GM21576 (cell line): ENCODE measurements at regions not wholly inside any gene's neighbourhood (a gene's known extent, or its start where the extent isn't known, plus 50 kb on each side); places are given as distances from the start of the nearest gene placed in this dataset.
"Not testable (repeated sequence)": the region's sequence is repeated elsewhere in the genome, so short reads cannot be mapped to it uniquely, and the experiment has no call there.

Source experiments
- ATAC-seq: cut with Tn5 transposase; IDR thresholded peaks from one replicate; pipeline ENCODE4 v1.9.1; 2021; ENCODE audit warnings: mild to moderate bottlenecking, moderate library complexity; ENCODE audit not compliant: unreplicated experiment

GRCh38 chr2:34176693-34177092 is 577.6 kb upstream of the FAM98A start:
- ATAC-seq: no peak

GRCh38 chr2:34174506-34174905 is 575.4 kb upstream of the FAM98A start:
- ATAC-seq: no peak

DNA sequence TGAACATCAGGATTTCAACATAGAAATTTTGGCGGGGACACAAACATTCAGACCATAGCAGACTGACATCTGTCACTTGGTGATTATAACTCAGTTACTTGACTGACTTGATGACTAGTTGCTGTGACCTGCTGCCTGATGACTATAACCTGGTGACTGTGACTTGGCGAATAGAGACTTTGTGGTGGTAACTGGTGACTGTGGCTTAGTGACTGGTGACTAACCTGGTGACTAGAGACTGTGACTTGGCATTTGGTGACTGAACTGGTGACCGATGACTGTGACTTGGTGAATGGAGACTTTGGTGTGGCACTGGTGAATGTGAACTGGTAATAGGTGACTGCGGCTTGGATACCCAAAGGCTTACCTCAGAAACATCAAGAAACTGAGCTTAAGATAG is 563.1 kb upstream of the FAM98A start:
- ATAC-seq: no peak

- no peak for ATAC-seq
These were observed 562.5 kb upstream of the FAM98A start for GRCh38 chr2:34161549-34161948.

DNA sequence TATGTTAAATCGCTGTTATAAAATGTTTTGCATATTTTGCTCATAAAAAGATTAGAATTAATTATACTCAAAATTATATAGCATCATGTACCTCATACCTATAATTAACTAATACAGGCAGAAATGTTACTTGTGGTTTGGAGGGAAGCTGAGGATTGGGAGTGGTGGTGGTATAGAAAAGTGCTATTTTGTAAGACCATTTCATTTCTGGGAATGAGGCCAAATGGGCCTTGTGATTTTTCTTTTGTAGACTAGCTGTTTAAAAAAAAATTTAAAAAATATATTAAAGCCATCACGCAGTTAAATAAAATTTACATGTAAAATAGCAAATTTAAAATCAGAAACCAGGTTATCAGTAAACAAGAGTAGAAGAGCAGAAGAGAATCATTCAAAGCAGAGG is 560.8 kb upstream of the FAM98A start:
- ATAC-seq: no peak

DNA sequence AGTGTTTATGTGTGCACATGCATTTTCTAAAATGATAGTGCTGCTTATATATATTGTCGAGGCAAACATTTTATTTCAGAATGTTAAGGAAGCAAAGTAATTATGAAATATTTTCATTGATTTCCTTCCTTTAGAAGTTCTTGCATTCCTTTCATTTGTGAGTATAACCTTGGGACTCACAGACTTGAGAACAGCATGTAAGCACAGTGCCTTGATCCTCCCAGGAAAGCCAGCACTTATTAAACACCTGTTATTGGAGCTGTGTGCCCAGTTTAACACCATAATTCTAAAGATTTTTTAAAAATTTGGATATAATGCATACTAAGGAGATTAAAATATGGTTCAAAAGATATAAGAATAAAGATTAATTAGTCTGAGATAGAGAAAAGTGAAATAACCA is 554.4 kb upstream of the FAM98A start:
- no peak for ATAC-seq

DNA sequence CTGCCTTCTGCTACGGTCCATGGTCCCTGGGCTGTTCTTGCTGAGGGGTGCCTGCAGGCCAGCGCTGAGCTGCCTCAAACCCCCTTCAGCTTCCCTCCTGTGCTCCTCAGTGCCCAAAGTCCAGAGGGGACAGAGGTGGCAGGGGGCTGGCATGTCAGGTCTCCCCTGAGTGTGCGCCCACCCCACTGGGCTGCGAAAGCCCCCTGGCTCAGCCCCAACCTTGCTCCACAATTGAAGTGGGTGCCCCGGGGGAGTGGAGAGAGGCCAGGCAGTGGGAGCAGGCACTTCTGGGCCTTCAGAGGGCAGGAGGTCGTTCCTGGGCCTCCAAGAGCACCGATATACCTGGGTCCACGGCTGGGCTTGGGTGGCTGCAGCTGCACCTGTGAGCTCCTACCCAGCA is 548.7 kb upstream of the FAM98A start:
- no peak for ATAC-seq

DNA sequence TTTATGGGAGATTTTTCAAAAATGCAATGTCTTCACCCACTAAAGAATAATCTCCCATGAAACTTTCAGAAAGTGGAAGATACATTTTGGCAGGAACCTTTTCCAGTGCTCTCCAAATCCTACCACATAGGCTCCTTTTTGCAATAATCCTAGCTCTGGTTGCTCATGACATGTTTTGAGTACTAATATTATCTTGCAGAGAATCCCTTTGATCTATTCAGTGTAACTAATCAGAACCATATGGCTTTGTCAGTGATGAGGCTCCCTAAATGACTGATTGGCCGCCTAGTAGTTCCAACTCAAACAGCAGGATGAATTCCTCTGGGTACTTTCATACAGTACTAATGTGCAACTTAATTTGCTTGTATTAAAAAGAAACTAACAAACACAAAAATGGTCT is 544.0 kb upstream of the FAM98A start:
- ATAC-seq: no peak

GRCh38 chr2:34142531-34143008 is 543.5 kb upstream of the FAM98A start:
- not testable (repeated sequence) for ATAC-seq

DNA sequence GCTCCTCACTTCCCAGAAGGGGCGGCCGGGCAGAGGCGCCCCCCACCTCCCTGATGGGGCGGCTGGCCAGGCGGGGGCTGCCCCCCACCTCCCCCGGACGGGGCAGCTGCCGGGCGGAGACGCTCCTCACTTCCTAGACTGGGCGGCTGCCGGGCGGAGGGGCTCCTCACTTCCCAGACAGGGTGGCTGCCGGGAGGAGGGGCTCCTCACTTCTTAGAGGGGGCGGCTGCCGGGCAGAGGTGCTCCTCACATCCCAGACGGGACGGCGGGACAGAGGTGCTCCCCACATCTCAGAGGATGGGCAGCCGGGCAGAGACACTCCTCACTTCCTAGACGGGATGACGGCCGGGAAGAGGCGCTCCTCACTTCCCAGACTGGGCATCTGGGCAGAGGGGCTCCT is 534.0 kb upstream of the FAM98A start:
- not testable (repeated sequence) for ATAC-seq

GRCh38 chr2:34126279-34126678 is 527.2 kb upstream of the FAM98A start:
- no peak for ATAC-seq

DNA sequence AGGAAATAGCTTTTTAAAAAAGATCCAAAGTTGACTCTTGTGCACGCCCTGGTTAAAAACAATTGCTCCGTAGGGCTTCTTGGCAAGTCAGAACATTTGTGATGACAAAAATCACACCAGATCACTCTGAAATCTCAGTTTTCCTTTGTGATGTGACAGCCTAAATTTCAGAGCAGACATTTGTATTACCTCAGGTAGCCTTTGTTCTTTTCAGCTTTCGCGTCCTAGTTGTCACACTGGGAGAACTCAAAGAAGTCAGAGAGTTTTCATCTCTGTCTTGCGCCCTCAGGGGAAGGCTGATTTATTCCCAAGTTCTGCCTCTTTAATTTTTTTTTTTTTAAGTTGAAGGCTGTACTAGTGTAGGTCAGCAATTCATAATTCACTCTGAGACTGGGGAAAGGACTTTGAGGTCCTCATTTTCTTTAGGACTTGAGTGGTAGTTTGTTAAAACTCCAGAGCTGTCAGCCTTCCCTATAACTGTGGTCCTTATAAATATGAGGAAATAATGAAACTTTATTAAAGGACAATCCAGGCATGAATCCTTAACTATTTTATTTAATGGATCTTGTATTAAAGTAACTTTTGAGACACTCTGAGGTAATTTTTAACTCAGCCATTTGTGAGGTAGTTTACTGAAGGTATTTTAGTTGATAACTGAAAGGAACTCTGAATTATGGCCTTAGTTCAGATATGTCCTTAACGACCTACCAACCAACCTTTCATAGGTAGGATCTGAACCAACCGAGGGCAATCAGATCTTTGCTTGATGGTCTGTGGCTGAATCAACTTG is 525.1 kb upstream of the FAM98A start:
- ATAC-seq: no peak

GRCh38 chr2:34121076-34121475 is 522.0 kb upstream of the FAM98A start:
- no peak for ATAC-seq

- no peak for ATAC-seq
These were observed 516.0 kb upstream of the FAM98A start for GRCh38 chr2:34115076-34115475.

DNA sequence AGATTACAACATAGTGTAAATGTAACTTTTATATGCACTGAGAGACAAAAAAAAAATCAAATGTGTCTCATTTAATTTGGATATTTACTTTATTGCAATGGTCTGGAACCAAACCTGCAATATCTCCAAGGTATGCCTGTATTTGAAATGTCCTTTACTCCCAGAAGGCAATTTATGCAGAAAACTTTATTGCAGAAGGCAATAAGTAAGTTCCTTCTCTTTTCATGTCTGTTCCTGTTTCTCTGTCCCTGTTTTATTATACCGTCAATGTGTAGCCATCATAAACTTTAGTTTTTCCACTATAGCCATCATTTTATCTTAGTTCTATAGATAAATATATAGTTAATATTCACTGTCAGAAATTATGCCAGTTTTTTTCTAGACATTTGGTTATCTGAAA is 513.1 kb upstream of the FAM98A start:
- no peak for ATAC-seq

DNA sequence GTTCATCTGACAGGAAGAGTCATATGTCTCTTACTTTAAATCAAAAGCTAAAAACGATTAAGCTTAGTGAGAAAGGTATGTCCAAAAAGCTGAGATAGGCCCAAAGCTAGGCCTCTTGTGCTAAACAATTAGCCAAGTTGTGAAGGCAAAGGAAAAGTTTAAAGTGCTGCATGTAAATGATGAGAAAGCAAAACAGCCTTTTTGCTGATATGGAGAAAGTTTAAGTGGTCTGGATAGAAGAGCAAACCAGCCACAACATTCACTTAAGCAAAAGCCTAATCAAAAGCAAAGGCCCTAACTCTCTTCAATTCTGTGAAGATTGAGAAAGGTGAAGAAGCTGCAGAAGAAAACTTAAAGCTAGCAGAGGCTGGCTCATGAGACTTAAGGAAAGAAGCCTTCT is 511.3 kb upstream of the FAM98A start:
- ATAC-seq: no peak

DNA sequence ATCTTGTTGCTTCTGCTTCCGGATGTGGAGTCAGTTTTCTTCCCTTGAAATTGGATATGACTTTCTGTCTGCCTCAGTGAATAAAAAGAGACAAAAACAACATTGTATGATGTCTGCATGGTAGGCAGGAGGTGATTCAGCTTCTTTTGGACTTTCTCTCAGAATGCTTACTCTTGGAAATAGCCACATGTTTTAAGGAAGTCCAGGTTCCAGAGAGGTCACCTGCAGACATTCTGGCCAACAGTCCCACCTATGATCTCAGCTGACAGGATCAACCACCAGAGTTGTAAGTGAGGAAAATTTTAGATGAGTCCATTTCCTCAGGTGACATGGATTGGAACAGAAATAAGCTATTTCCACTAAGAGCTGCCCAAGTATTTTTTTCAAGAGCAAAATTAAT is 508.7 kb upstream of the FAM98A start:
- no peak for ATAC-seq

DNA sequence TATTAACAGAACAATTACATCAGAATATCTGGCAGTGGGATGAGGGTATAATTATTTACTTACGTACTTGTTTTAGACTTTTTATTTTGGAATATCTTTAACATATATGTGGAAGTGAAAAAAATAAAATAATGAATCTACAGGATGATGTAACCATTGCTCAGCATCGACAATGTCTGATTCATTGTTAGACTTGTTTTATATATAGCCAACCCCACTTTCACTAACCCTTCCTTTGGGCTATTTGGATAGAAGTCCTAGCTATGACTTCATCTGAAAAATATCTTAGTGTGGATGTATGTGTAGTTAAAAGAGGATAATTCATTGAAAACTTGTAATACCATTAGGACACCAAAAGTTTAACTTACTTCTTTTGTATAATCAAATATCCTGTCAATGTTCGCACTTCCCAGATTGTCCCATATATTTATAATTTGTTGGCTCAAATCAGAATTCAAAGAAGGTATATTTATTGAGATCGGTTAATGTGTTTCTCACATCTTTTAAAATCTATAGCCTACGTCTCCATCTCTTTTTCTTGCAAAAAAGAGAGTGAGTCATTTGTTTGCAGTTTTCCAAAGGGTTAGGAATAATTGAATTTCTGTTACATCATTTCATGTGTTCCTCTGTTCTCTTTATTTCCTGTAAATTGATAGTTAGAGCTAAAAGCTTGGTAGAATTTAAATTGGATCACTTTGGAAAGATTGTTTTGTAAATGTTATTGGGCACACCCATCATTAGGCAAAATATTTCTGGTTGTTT is 506.1 kb upstream of the FAM98A start:
- ATAC-seq: no peak

DNA sequence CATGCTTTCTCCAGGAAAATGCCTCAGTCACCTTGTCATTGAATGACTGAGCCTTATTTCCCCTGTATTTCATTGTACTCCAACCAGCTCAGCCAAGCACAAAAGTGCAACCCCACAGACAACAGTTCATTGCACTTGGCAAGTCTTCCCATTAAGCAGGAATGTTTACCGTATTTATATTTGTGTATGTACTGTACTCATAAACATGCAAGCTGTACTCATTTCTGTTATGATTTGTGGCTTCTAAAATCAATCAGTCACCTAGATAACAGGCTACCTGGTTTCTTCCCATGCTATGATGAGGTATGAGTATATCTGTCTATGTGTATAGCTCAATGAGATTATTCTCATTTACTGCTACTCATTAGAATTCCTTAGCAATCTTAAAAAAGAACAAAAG is 505.5 kb upstream of the FAM98A start:
- ATAC-seq: no peak

DNA sequence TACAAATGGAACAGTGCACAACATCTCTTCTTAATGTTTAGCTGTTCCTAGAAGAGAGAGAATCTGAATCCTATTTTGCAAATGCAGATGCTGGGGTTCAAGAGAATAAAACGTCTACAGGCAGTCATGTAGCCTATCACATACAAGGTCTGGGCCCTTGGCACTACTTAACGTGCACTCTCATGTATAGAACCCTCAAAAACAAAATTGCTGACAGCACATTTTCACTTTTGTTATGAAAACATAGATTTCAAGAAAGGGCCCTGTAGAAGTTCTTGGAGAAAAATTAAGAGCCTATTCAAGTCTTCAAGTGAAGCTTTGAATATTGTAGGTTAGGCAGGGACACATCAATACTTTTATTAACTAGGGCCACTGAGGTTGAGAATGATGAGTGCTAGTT is 504.3 kb upstream of the FAM98A start:
- no peak for ATAC-seq

DNA sequence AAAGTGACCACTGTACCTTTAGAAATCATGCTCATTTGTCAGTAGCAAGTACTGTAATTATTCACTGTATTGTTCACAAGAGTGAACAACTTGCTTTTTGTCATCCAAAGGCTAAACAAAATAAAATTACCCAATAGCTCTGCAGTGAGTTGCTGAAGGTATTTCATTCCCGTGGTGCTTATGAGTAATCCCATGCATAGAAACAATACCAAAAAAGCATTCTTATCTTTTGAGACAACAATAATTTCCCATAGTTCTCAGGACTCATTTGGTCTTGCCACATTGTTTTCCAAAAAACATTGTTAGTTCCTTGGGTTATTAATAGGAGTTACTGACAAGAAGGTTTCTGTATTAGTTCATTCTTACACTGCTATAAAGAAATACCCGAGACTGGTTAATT is 503.2 kb upstream of the FAM98A start:
- no peak for ATAC-seq

DNA sequence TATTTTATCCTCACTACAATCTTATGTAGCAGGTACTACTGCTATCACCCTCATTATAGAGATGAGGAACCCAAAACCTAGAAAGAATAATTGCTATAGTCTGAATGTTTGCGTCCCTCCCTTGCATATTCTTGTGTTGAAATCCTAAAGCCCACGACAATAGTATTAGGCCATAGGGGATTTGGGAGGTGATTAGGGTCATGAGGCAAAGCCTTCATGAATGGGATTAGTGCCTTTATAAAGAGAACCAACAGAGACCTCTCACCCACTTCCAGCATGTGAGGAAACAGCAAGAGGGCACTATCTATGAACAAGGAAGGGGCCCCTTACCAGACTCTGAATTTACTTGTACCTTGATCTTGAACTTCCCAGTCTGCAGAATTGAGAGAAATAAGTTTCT is 500.3 kb upstream of the FAM98A start:
- no peak for ATAC-seq
